Chondrocyte (in vitro differentiated cells): ENCODE measurements at regions not wholly inside any gene's neighbourhood (a gene's known extent, or its start where the extent isn't known, plus 50 kb on each side); places are given as distances from the start of the nearest gene placed in this dataset.

ENCODE experiments used
- DNase-seq: peaks from one replicate; pipeline ENCODE4 v3.0.0; 2021; ENCODE audit warnings: mixed read lengths, low spot score
- H3K27ac Mint-ChIP-seq: one replicate; pipeline ENCODE4 v1.8.0; 2021; ENCODE audit warnings: mild to moderate bottlenecking, moderate library complexity, mixed read lengths; ENCODE audit not compliant: unreplicated experiment
- H3K27me3 Mint-ChIP-seq: 2 replicates; pipeline ENCODE4 v1.8.0; 2021; ENCODE audit warnings: low read depth, mixed read lengths
- H3K36me3 Mint-ChIP-seq: 2 replicates; pipeline ENCODE4 v1.8.0; 2021; ENCODE audit warnings: low read depth, mixed read lengths
- H3K4me1 Mint-ChIP-seq: 2 replicates; pipeline ENCODE4 v1.8.0; 2021; ENCODE audit warnings: low read depth, mild to moderate bottlenecking, mixed read lengths
- H3K4me3 Mint-ChIP-seq: one replicate; pipeline ENCODE4 v1.8.0; 2021; ENCODE audit warnings: mild to moderate bottlenecking, moderate library complexity, mixed read lengths; ENCODE audit not compliant: unreplicated experiment
- H3K9me3 Mint-ChIP-seq: 2 replicates; pipeline ENCODE4 v1.8.0; 2021; ENCODE audit warnings: low read depth, mixed read lengths
- CTCF ChIP-seq: fragments of 200-600 bp; sonication (generic); IDR thresholded peaks from 2 replicates; pipeline ENCODE4 v1.5.0; 2021; ENCODE audit warnings: antibody characterized with exemption, mild to moderate bottlenecking, moderate library complexity

DNA sequence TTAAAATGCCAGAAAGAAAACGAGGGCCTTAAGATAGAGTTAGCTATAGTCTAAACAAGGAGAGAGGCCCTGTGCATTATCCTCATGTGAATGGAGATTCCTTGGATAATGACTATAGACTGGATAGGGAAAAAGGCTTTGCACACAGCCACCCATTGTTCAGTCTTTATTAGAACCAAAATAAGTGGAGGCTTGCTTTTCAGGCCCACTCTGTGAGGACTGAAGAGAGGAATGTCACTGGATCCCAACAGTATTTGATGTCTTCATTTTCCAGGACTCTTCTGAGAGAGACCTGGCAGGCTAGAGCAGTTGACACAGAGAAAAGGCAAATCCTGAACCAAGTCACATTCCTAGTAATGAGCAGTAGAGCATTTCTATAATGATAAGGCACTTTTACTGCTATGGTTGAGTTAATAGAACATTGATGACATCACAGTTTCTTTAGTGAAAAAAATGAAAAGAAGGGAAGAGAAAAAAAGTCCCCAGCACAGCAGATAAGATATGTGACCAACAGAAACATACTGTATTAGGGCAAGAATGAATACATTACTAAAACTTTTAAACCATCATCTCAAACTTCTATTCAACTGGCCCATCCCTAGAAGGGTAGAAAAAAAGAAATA lies 315.1 kb downstream of the EPHA7 start:
- Mint-ChIP-seq H3K4me1 (peaks cover 5% of the 10 kb centered on the region), H3K9me3 (peaks cover 2% of the 10 kb centered on the region), H3K36me3 (no peaks in the 10 kb centered on the region), H3K27ac (no peak overlapping the region), H3K27me3 (no peaks in the 10 kb centered on the region), H3K4me3 (no peak overlapping the region)
- DNase-seq: no peak
- TF ChIP-seq CTCF: no peak

GRCh38 chr6:93088621-93089501 lies 330.5 kb downstream of the EPHA7 start:
- peaks cover 1% of the 10 kb centered on the region for H3K27me3 Mint-ChIP-seq
- H3K27ac Mint-ChIP-seq: no peak overlapping the region
- no peak for TF ChIP-seq CTCF
- H3K36me3 Mint-ChIP-seq: no peaks in the 10 kb centered on the region
- peaks cover 7% of the 10 kb centered on the region for H3K4me1 Mint-ChIP-seq
- H3K9me3 Mint-ChIP-seq: no peaks in the 10 kb centered on the region
- DNase-seq: no peak
- H3K4me3 Mint-ChIP-seq: no peak overlapping the region

DNA sequence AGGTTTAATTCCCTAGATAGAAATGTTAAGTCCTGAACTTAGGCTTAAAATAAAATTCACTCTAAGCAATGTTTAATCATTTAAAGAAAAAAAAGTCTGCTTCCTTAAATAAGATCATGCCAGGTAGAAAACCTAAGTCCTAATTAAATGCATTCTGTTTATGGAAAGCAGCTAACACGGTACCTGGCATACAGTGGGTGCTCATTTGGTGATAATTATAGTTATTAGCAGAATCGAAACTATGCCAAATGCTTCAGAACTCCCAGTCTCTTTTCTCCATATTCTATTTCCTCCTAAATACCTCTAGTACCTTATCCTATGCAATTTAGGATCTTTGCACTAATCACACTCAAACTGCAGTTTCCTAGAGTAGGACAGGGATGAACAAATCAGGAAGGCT lies 331.8 kb downstream of the EPHA7 start:
- no peak for TF ChIP-seq CTCF
- Mint-ChIP-seq H3K27ac (no peak overlapping the region), H3K4me3 (no peak overlapping the region), H3K27me3 (peaks cover 1% of the 10 kb centered on the region), H3K4me1 (peaks cover 7% of the 10 kb centered on the region), H3K9me3 (no peaks in the 10 kb centered on the region), H3K36me3 (no peaks in the 10 kb centered on the region)
- DNase-seq: no peak

- no peaks in the 10 kb centered on the region for H3K36me3 Mint-ChIP-seq
- TF ChIP-seq CTCF: no peak
- no peaks in the 10 kb centered on the region for H3K9me3 Mint-ChIP-seq
- peaks cover 1% of the 10 kb centered on the region for H3K27me3 Mint-ChIP-seq
- no peak for DNase-seq
- no peak overlapping the region for H3K4me3 Mint-ChIP-seq
- H3K27ac Mint-ChIP-seq: no peak overlapping the region
- H3K4me1 Mint-ChIP-seq: peaks cover 7% of the 10 kb centered on the region
Measured at GRCh38 chr6:93086351-93086750, 333.0 kb downstream of the EPHA7 start.

- Mint-ChIP-seq H3K27ac (no peak overlapping the region), H3K9me3 (no peaks in the 10 kb centered on the region), H3K36me3 (no peaks in the 10 kb centered on the region), H3K4me3 (no peak overlapping the region), H3K27me3 (no peaks in the 10 kb centered on the region), H3K4me1 (no peaks in the 10 kb centered on the region)
- no peak for TF ChIP-seq CTCF
- no peak for DNase-seq
Measured at GRCh38 chr6:93083337-93084230, 335.8 kb downstream of the EPHA7 start.
